ENCODE measurements at regions not wholly inside any gene's neighbourhood (a gene's known extent, or its start where the extent isn't known, plus 50 kb on each side); places are given as distances from the start of the nearest gene placed in this dataset.
"Not testable (repeated sequence)": the region's sequence is repeated elsewhere in the genome, so short reads cannot be mapped to it uniquely, and the experiment has no call there.

DNA sequence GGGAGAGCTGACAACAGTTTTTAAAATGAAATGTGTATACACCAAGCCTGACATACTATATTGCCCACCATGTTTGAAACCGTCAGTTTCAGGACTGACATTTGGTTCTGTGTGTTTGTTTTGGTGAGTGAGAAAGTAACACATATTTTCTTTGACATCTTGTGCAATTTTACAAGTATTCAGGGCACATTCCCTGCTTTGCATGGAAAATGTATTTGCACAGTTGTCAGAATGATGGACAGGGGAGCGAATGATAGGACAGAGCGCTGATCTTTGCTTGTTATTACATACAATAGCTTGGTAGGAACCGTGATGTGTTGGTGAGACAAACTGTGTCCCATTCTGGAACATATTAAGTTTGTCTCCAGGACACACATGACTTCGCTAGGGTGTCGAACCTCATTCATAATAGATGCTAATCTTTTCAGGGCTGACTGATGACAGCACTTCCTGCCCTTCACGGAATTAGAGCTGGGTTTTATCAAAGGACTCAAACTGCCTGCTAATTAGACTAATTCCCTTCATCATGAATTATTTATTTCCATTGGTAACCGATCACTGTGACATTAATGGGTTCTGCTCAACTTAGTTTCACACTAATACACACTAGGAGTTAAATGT is 158.5 kb downstream of the CDCA7 start:
- Histone ChIP-seq H3K36me3 (no peaks in the 10 kb centered on the region), H3K27me3 (no peaks in the 10 kb centered on the region), H3K4me1 (ENCODE audit: low read depth) (no peaks in the 10 kb centered on the region), H3K9me3 (ENCODE audit: low read depth) (no peaks in the 10 kb centered on the region), H3K4me3 (no peak overlapping the region), H3K27ac (no peak overlapping the region)
- DNase-seq (ENCODE audit: low read depth in 1 of 2, low spot score in 1 of 2): no peak
- TF ChIP-seq, protein P1, sequence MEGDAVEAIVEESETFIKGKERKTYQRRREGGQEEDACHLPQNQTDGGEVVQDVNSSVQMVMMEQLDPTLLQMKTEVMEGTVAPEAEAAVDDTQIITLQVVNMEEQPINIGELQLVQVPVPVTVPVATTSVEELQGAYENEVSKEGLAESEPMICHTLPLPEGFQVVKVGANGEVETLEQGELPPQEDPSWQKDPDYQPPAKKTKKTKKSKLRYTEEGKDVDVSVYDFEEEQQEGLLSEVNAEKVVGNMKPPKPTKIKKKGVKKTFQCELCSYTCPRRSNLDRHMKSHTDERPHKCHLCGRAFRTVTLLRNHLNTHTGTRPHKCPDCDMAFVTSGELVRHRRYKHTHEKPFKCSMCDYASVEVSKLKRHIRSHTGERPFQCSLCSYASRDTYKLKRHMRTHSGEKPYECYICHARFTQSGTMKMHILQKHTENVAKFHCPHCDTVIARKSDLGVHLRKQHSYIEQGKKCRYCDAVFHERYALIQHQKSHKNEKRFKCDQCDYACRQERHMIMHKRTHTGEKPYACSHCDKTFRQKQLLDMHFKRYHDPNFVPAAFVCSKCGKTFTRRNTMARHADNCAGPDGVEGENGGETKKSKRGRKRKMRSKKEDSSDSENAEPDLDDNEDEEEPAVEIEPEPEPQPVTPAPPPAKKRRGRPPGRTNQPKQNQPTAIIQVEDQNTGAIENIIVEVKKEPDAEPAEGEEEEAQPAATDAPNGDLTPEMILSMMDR (IDR thresholded peaks at IDR 0.05; ENCODE audit: low read depth, low read length): no peak

DNA sequence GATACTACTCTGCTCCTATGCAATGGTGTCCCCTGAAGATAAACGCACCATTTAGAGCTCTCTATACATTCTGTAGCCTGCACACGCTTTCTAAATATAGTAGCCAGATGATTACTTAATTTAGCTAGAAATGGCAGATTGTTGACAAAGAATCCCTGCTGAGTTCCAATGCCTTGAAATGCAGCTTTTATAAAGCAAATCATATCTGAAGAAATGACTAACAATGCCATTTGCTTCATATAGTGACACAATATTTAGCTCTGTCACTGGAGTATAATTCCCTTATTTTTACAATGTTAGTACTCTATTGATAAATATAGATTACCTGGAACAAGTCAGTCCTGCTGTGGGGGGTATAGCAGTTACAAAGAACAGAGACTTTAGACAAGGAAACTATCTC is 166.2 kb downstream of the CDCA7 start:
- H3K4me1 ChIP-seq (ENCODE audit: low read depth): peaks cover 27% of the 10 kb centered on the region
- no peaks in the 10 kb centered on the region for H3K27me3 ChIP-seq
- H3K4me3 ChIP-seq: no peak overlapping the region
- no peaks in the 10 kb centered on the region for H3K36me3 ChIP-seq
- no peaks in the 10 kb centered on the region for H3K9me3 ChIP-seq (ENCODE audit: low read depth)
- H3K27ac ChIP-seq: no peak overlapping the region
- DNase-seq (ENCODE audit: low read depth in 1 of 2, low spot score in 1 of 2): no peak
- TF ChIP-seq, protein P1 (IDR thresholded peaks at IDR 0.05; ENCODE audit: low read depth, low read length): no peak

DNA sequence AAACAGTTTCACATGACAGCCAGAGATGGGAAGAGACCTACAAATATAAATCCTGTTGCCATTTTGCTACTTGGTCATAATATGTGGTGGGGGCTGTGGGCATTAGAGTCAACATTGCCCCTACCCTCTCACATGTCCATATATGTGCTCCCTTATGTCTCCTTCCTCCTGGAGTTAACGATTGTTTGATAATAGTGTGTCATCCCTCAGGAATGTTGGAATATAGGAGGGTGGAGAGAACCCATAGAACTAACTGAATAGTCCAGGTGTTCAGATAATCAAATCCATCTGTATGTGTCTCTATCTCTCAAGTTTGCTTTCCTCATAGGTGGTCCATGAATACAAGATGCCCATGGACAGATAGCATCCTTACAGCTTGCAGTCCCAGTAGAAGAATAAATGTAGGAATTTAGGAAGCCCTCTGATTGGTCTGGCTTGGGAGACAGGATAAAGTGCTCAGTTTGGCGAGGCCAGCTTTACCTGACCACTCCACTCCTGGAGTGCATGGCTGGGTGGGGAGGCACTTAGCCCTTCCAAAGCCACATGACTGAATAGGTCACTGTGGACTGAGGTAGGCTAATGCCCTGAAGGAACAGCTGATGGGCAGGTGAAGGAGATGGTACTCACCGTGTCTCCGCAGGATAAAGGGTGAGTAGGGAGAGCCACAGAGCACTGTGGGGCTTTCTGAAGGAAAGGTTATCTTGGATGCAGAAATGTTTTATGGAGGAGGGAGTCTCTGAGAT is 166.9 kb downstream of the CDCA7 start:
- no peaks in the 10 kb centered on the region for H3K36me3 ChIP-seq
- H3K27me3 ChIP-seq: no peaks in the 10 kb centered on the region
- TF ChIP-seq, protein P1 (IDR thresholded peaks at IDR 0.05; ENCODE audit: low read depth, low read length): no peak
- DNase-seq (ENCODE audit: low read depth in 1 of 2, low spot score in 1 of 2): no peak
- H3K4me1 ChIP-seq (ENCODE audit: low read depth): peaks cover 29% of the 10 kb centered on the region
- H3K27ac ChIP-seq: no peak overlapping the region
- no peaks in the 10 kb centered on the region for H3K9me3 ChIP-seq (ENCODE audit: low read depth)
- no peak overlapping the region for H3K4me3 ChIP-seq

DNA sequence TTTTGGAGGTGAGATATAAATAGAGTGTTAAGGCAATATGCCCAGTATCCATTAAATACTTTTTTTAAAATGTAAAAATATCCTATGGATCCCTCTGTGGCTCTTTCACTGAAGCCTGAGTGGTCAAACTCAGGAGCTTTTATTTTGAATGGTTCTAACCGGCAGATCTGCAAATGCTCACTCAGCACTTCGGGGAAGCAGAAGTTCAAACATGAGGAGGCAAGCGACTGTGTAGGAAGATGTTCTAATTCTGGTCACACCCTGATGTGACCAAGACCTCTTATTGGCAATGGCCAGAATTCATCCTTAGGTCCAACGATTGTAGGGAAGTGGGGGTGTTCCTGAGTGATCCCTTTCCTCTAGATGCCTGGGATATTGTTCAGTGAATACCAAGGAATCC is 168.8 kb downstream of the CDCA7 start:
- peak in 1 of 2 donors; percentile 71 for DNase-seq (ENCODE audit: low read depth in 1 of 2, low spot score in 1 of 2)
- TF ChIP-seq, protein P1 (IDR thresholded peaks at IDR 0.05; ENCODE audit: low read depth, low read length): no peak
- Histone ChIP-seq H3K27ac (no peak overlapping the region), H3K9me3 (ENCODE audit: low read depth) (no peaks in the 10 kb centered on the region), H3K36me3 (no peaks in the 10 kb centered on the region), H3K4me1 (ENCODE audit: low read depth) (peaks cover 29% of the 10 kb centered on the region), H3K4me3 (no peak overlapping the region), H3K27me3 (no peaks in the 10 kb centered on the region)

DNA sequence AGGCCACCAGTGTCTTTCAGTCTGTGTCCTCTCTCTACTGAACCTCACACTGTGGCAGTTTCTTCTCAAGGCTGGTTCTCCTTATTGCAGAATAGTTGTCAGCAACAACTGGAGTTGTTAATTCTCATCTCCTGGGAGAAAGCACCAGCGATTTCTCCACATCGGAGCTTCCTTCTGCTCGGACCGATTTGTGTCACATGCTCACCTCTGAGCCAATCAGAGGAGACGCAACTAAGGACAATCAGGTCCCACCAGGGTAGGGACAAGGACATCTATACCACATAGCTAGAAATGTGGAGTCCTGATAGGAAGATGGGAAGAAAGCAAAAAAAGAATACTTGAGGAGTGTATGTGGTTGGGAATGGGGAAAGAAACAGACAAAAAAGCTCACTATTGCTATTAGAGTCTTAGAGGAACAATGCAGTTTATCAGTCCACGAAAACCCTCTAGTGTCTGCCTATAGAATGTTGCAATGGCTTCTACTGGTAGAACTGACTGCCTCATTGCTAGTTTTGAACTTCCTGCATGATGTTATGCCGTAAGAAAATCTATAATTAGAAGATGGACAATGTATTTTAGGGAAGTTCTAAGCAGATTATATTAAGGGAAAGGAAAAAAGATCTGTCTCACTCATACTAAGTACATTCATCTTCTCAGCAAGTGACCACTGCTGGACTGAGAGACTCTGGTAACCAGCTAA is 169.7 kb downstream of the CDCA7 start:
- Histone ChIP-seq H3K27ac (no peak overlapping the region), H3K4me1 (ENCODE audit: low read depth) (peaks cover 29% of the 10 kb centered on the region)
- DNase-seq (ENCODE audit: low read depth in 1 of 2, low spot score in 1 of 2): no peak

DNA sequence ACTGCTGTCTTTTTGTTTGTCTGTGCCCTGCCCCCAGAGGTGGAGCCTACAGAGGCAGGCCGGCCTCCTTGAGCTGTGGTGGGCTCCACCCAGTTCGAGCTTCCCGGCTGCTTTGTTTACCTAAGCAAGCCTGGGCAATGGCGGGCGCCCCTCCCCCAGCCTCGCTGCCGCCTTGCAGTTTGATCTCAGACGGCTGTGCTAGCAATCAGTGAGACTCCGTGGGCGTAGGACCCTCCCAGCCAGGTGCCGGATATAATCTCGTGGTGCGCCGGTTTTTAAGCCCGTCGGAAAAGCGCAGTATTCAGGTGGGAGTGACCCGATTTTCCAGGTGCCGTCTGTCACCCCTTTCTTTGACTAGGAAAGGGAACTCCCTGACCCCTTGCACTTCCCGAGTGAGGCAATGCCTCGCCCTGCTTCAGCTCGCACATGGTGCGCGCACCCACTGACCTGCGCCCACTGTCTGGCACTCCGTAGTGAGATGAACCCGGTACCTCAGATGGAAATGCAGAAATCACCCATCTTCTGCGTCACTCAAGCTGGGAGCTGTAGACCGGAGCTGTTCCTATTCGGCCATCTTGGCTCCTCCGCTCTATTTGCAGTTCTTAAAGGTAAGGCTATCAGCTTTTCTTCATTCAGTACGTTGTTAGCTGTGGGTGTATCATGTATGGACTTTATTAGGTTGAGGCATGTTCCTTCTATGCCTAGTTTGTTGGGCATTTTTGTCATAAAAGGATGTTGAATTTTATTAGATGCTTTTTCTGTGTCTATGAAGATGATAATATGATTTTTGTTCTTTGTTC is 178.3 kb downstream of the CDCA7 start:
- not testable (repeated sequence) for H3K4me3 ChIP-seq; DNase-seq (ENCODE audit: low read depth in 1 of 2, low spot score in 1 of 2); H3K27me3 ChIP-seq; H3K27ac ChIP-seq; H3K9me3 ChIP-seq (ENCODE audit: low read depth); H3K4me1 ChIP-seq (ENCODE audit: low read depth); H3K36me3 ChIP-seq

More for the DNA sequence above, 169.7 kb downstream of the CDCA7 start:
- H3K4me3 ChIP-seq: no peak overlapping the region
- no peaks in the 10 kb centered on the region for H3K27me3 ChIP-seq
- TF ChIP-seq, protein P1 (IDR thresholded peaks at IDR 0.05; ENCODE audit: low read depth, low read length): no peak
- no peaks in the 10 kb centered on the region for H3K36me3 ChIP-seq
- H3K9me3 ChIP-seq (ENCODE audit: low read depth): no peaks in the 10 kb centered on the region

All from cardiac muscle cell (in vitro differentiated cells and primary cell).